Glutamatergic neuron (in vitro differentiated cells): ENCODE measurements at regions not wholly inside any gene's neighbourhood (a gene's known extent, or its start where the extent isn't known, plus 50 kb on each side); places are given as distances from the start of the nearest gene placed in this dataset.
"Not testable (repeated sequence)": the region's sequence is repeated elsewhere in the genome, so short reads cannot be mapped to it uniquely, and the experiment has no call there.

Experiments
- DNase-seq: peaks from one replicate; pipeline ENCODE4 v3.0.0; 2022
- H3K27ac Mint-ChIP-seq: one replicate; pipeline ENCODE4 v1.8.0; 2020; ENCODE audit warnings: mild to moderate bottlenecking, mixed read lengths, inconsistent platforms; ENCODE audit not compliant: unreplicated experiment
- H3K27me3 Mint-ChIP-seq: one replicate; pipeline ENCODE4 v1.8.0; 2020; ENCODE audit warnings: mild to moderate bottlenecking, moderate library complexity, mixed read lengths, inconsistent platforms; ENCODE audit not compliant: unreplicated experiment
- H3K36me3 Mint-ChIP-seq: one replicate; pipeline ENCODE4 v1.8.0; 2020; ENCODE audit warnings: mild to moderate bottlenecking, mixed read lengths, inconsistent platforms; ENCODE audit not compliant: unreplicated experiment
- H3K4me1 Mint-ChIP-seq: one replicate; pipeline ENCODE4 v1.8.0; 2020; ENCODE audit warnings: mild to moderate bottlenecking, low read depth, mixed read lengths, inconsistent platforms; ENCODE audit not compliant: unreplicated experiment
- H3K4me3 Mint-ChIP-seq: one replicate; pipeline ENCODE4 v1.8.0; 2020; ENCODE audit warnings: mild to moderate bottlenecking, mixed read lengths, inconsistent platforms; ENCODE audit not compliant: unreplicated experiment
- H3K9me3 Mint-ChIP-seq: one replicate; pipeline ENCODE4 v1.8.0; 2020; ENCODE audit warnings: mild to moderate bottlenecking, moderate library complexity, mixed read lengths, inconsistent platforms; ENCODE audit not compliant: unreplicated experiment
- TF ChIP-seq, protein P1 (sequence below): fragments of 200-600 bp; sonication (generic); IDR thresholded peaks from one replicate; pipeline ENCODE4 v1.5.0; 2021; ENCODE audit not compliant: partially characterized antibody, unreplicated experiment

DNA sequence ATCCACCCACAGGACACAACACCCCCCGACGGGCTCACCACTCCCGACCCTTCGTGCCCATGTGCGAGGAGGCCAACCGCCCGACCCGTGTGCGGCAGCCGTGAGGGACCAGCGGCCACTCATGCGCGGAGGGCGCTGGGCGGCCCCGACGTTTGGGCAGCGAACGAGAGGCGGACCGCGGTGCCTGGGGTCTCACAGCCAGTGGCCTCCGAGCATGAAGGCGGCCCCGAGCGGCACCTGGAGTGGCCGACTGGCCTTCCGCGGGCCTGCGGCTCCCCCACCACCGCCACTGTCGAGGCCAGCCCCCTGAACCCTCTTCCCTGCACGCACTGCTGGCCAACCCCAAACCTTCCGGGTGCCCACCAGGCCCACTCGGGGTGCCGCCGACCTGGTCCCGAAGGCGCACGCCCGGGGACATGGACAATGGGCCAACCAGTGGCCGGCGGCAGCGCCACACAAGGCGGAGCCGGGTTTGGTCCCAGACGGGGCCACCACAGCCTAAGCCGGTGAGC, 4274.9 kb upstream of the OR11H1 start:
- Mint-ChIP-seq H3K27ac (no peak overlapping the region), H3K4me3 (no peak overlapping the region), H3K4me1 (no peaks in the 10 kb centered on the region), H3K27me3 (no peaks in the 10 kb centered on the region), H3K9me3 (no peaks in the 10 kb centered on the region), H3K36me3 (no peaks in the 10 kb centered on the region)
- TF ChIP-seq, protein P1, sequence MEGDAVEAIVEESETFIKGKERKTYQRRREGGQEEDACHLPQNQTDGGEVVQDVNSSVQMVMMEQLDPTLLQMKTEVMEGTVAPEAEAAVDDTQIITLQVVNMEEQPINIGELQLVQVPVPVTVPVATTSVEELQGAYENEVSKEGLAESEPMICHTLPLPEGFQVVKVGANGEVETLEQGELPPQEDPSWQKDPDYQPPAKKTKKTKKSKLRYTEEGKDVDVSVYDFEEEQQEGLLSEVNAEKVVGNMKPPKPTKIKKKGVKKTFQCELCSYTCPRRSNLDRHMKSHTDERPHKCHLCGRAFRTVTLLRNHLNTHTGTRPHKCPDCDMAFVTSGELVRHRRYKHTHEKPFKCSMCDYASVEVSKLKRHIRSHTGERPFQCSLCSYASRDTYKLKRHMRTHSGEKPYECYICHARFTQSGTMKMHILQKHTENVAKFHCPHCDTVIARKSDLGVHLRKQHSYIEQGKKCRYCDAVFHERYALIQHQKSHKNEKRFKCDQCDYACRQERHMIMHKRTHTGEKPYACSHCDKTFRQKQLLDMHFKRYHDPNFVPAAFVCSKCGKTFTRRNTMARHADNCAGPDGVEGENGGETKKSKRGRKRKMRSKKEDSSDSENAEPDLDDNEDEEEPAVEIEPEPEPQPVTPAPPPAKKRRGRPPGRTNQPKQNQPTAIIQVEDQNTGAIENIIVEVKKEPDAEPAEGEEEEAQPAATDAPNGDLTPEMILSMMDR: no peak
- DNase-seq: peak; percentile 10

DNA sequence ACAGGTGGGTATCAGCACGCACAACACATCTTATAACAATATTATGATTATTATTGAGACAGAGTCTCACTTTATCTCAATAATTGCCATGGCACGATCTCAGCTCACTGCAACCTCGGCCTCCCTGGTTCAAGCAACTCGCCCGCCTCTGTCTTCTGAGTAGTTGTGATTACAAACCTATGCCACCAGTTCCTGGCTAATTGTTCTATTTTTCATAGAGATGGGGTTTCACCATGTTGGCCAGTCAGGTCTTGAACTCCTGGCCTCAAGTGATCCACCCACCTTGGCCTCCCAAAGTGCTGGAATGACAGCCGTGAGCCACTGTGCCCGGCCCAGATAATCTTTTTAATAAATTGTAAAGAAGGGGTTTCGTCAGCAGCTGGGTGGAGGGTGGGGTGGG, 4257.0 kb upstream of the OR11H1 start:
- H3K9me3 Mint-ChIP-seq: not testable (repeated sequence)

GRCh38 chr22:11285116-11285838, 4242.7 kb upstream of the OR11H1 start:
- DNase-seq: peak; percentile 6
- Mint-ChIP-seq H3K36me3 (peaks cover 14% of the 10 kb centered on the region), H3K9me3 (peaks cover 24% of the 10 kb centered on the region), H3K27ac (peak overlapping the region; percentile 3)
- not testable (repeated sequence) for H3K4me3 Mint-ChIP-seq, H3K4me1 Mint-ChIP-seq, H3K27me3 Mint-ChIP-seq

More for the DNA sequence above, 4257.0 kb upstream of the OR11H1 start:
- DNase-seq, H3K27ac Mint-ChIP-seq, H3K4me1 Mint-ChIP-seq, H3K36me3 Mint-ChIP-seq, H3K27me3 Mint-ChIP-seq, H3K4me3 Mint-ChIP-seq: not testable (repeated sequence)

DNA sequence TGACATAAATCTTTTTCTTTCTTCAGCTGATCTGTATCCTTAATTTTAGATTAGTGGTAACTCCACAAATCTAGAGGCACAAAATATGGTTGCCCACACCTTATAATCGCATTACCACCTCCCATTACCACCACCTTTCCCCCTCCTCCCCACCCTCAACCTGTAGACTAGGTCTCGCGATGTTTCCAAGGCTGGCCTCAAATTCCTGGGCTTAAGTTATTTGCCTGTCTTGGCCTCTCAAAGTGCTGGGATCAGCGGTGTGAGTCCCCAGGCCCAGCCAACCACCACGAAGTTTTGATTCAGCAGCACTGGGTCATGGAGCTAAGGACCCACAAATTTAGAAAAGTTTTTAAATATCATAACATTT, 4242.2 kb upstream of the OR11H1 start:
- Mint-ChIP-seq H3K9me3 (peaks cover 26% of the 10 kb centered on the region), H3K36me3 (peaks cover 14% of the 10 kb centered on the region)
- DNase-seq, H3K27ac Mint-ChIP-seq, H3K4me1 Mint-ChIP-seq, H3K27me3 Mint-ChIP-seq, H3K4me3 Mint-ChIP-seq: not testable (repeated sequence)

GRCh38 chr22:11288246-11289220, 4239.5 kb upstream of the OR11H1 start:
- H3K4me3 Mint-ChIP-seq, H3K27ac Mint-ChIP-seq, DNase-seq, H3K4me1 Mint-ChIP-seq: not testable (repeated sequence)
- peaks cover 14% of the 10 kb centered on the region for H3K36me3 Mint-ChIP-seq
- peaks cover 36% of the 10 kb centered on the region for H3K9me3 Mint-ChIP-seq
- peaks cover 10% of the 10 kb centered on the region for H3K27me3 Mint-ChIP-seq

DNA sequence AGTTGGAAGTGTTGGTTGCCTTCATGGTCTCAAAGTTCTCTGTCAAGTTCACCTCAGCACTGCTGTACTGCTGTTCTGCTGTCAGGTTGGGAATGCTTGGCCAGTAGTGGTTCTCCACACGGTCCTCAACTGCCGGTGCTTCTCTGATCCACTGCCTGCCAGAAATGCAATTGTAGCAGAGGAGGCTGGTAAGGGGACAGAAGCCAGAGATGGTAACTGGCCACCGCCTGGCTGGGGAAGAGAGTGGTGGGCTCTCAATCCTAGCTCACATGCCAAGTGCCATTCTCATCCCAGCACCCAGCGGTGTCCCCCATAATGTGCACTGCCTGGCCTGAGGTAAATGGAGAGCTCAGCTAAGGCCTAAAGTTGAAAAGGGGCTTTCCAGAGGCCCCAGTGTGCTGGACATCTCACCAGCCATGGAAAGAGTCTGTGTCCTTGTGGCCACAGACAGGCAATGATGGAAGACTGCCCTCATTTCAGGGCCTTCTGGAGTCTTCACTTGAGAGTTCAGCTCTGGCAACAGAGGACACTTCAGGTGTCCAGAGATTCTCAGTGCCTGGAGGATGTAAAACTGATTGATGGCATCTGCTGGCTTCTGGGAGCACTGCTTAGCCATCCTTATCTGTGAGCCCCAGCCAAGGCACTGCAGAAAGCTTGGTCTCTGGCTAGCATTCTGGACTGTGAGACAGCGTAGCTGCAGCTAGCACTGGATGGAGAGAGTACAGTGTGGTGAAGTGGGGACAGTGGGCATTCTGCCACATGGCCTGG, 4229.7 kb upstream of the OR11H1 start:
- H3K9me3 Mint-ChIP-seq: peaks cover 40% of the 10 kb centered on the region
- peaks cover 11% of the 10 kb centered on the region for H3K36me3 Mint-ChIP-seq
- not testable (repeated sequence) for H3K4me1 Mint-ChIP-seq, H3K4me3 Mint-ChIP-seq, DNase-seq, H3K27ac Mint-ChIP-seq
- H3K27me3 Mint-ChIP-seq: peaks cover 15% of the 10 kb centered on the region

- not testable (repeated sequence) for H3K4me3 Mint-ChIP-seq, DNase-seq, H3K4me1 Mint-ChIP-seq, H3K27ac Mint-ChIP-seq
- Mint-ChIP-seq H3K36me3 (peaks cover 25% of the 10 kb centered on the region), H3K9me3 (peaks cover 63% of the 10 kb centered on the region), H3K27me3 (peaks cover 24% of the 10 kb centered on the region)
These were observed 4225.6 kb upstream of the OR11H1 start for GRCh38 chr22:11302427-11302826.

DNA sequence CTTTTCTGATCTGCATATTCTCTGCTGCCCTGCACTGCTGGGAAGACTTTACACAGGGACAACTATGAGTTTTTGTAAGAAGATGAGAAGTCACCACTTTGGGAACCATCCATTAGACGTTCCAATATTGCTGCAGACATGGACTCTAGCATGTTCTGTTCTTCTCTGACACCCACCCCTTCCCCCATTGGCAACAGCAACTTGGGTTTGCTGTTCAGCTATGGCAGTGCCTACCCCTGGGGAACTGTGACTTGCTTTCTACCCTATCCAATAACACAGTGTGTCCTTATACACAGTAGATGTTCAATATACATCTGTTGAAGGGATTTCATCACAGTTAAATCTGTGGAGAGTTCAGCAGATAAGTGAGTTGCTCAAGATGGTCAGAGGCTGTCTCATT, 4225.1 kb upstream of the OR11H1 start:
- DNase-seq, H3K4me3 Mint-ChIP-seq, H3K27ac Mint-ChIP-seq, H3K4me1 Mint-ChIP-seq: not testable (repeated sequence)
- Mint-ChIP-seq H3K36me3 (peaks cover 30% of the 10 kb centered on the region), H3K9me3 (peaks cover 64% of the 10 kb centered on the region), H3K27me3 (peaks cover 27% of the 10 kb centered on the region)

DNA sequence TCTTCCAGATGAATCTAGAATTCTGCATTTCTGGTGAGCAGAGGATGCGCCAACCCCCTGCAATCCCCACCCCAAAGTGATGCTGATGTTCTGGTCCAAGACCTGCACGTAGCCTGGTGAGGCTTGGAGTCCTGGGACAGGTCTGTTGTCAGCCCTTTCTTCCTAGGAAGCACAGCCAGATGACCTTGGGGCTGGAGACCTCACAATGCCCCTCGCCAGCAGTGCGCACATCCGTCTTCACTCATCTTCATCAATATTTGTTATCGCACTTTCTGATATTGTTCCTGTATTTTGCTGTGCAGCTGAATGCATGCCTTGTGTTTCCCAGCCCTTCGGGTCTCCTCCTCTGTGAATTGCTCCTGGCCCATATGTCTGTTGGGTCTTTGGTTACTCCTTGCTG, 4222.8 kb upstream of the OR11H1 start:
- not testable (repeated sequence) for H3K4me1 Mint-ChIP-seq, H3K27ac Mint-ChIP-seq, DNase-seq, H3K4me3 Mint-ChIP-seq
- Mint-ChIP-seq H3K36me3 (peaks cover 44% of the 10 kb centered on the region), H3K9me3 (peaks cover 67% of the 10 kb centered on the region), H3K27me3 (peaks cover 32% of the 10 kb centered on the region)

DNA sequence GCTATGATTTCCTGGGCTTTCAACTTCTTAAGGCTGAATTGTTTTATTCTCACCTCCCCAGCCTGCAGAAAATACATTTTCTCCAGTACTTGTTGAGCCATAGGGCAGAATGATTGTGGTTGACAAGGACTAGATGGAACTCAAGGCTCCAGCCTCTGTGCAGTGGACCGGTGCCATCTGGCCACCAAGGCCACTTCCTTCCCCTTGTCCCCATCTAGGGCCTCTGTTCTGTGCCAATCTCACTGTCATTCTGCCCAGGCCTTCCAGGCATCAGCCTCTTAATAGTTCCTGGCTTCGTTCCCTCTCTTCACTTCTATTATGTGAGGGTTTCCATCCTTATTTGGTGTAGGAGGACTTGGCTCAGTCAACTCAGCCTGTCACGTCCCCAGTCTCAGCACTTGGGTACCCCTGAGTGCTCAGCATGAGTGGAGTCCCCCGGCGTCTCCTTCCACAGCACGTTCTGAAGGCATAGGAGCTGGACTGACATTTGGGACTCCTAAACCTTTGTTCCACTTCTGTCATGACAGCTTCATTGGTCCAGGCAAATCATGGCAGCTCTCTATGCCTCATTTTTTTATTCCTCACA, 4221.0 kb upstream of the OR11H1 start:
- H3K27ac Mint-ChIP-seq, H3K4me1 Mint-ChIP-seq, H3K4me3 Mint-ChIP-seq, DNase-seq: not testable (repeated sequence)
- peaks cover 49% of the 10 kb centered on the region for H3K36me3 Mint-ChIP-seq
- peaks cover 71% of the 10 kb centered on the region for H3K9me3 Mint-ChIP-seq
- peaks cover 31% of the 10 kb centered on the region for H3K27me3 Mint-ChIP-seq
